ENCODE measurements at regions not wholly inside any gene's neighbourhood (a gene's known extent, or its start where the extent isn't known, plus 50 kb on each side); places are given as distances from the start of the nearest gene placed in this dataset.

- no peak for TF ChIP-seq CTCF (IDR thresholded peaks at IDR 0.05)
- no peak for TF ChIP-seq POLR2A (IDR thresholded peaks at IDR 0.05)
These were observed 106.6 kb upstream of the RAB4A start for GRCh38 chr1:229164348-229164747.
